ENCODE measurements at regions not wholly inside any gene's neighbourhood (a gene's known extent, or its start where the extent isn't known, plus 50 kb on each side); places are given as distances from the start of the nearest gene placed in this dataset.

- H3K27me3 ChIP-seq (ENCODE audit: control insufficient read depth, insufficient read depth) = no peaks in the 10 kb centered on the region
- intact Hi-C loops (cut with DNase I) = no loop called here
- no peaks in the 10 kb centered on the region for H3K9me3 ChIP-seq (ENCODE audit: control insufficient read depth, low read length)
- H3K27ac ChIP-seq (ENCODE audit: low read length) = no peak overlapping the region
- H3K4me1 ChIP-seq (ENCODE audit: control insufficient read depth, insufficient read depth, low read length) = no peaks in the 10 kb centered on the region
- no peak overlapping the region for H3K4me3 ChIP-seq (ENCODE audit: low read length)
- WGBS = 76% methylated on average over 15 of the region's 15 CpGs
- DNase-seq = no peak
- no peak for ATAC-seq
Measured at GRCh38 chr2:175630280-175631244, 371.5 kb downstream of the LNPK start.

- no peak for ATAC-seq
- no peak for DNase-seq
- Histone ChIP-seq H3K27ac (ENCODE audit: low read length) (no peak overlapping the region), H3K9me3 (ENCODE audit: control insufficient read depth, low read length) (no peaks in the 10 kb centered on the region), H3K27me3 (ENCODE audit: control insufficient read depth, insufficient read depth) (no peaks in the 10 kb centered on the region), H3K4me3 (ENCODE audit: low read length) (no peak overlapping the region), H3K4me1 (ENCODE audit: control insufficient read depth, insufficient read depth, low read length) (no peaks in the 10 kb centered on the region)
- intact Hi-C loops (cut with DNase I) = no loop called here
Measured at GRCh38 chr2:175628243-175628642, 373.8 kb downstream of the LNPK start.

- Histone ChIP-seq H3K4me3 (ENCODE audit: low read length) (no peak overlapping the region), H3K27me3 (ENCODE audit: control insufficient read depth, insufficient read depth) (no peaks in the 10 kb centered on the region), H3K4me1 (ENCODE audit: control insufficient read depth, insufficient read depth, low read length) (no peaks in the 10 kb centered on the region), H3K27ac (ENCODE audit: low read length) (no peak overlapping the region), H3K9me3 (ENCODE audit: control insufficient read depth, low read length) (no peaks in the 10 kb centered on the region)
- ATAC-seq = no peak
- DNase-seq = no peak
- intact Hi-C loops (cut with DNase I) = no loop called here
Measured at GRCh38 chr2:175627405-175627804, 374.7 kb downstream of the LNPK start.

- Histone ChIP-seq H3K27ac (ENCODE audit: low read length) (no peak overlapping the region), H3K4me3 (ENCODE audit: low read length) (no peak overlapping the region), H3K9me3 (ENCODE audit: control insufficient read depth, low read length) (no peaks in the 10 kb centered on the region), H3K4me1 (ENCODE audit: control insufficient read depth, insufficient read depth, low read length) (no peaks in the 10 kb centered on the region), H3K27me3 (ENCODE audit: control insufficient read depth, insufficient read depth) (no peaks in the 10 kb centered on the region)
- DNase-seq (no peak), ATAC-seq (no peak)
- 66% methylated on average over 4 of the region's 4 CpGs for WGBS
- intact Hi-C loops (cut with DNase I) = no loop called here
Measured at GRCh38 chr2:175626796-175627195, 375.3 kb downstream of the LNPK start.

GRCh38 chr2:175624785-175625184 is 377.3 kb downstream of the LNPK start:
- H3K4me3 ChIP-seq (ENCODE audit: low read length) = no peak overlapping the region
- ATAC-seq (no peak), DNase-seq (no peak)
- no peak overlapping the region for H3K27ac ChIP-seq (ENCODE audit: low read length)
- H3K4me1 ChIP-seq (ENCODE audit: control insufficient read depth, insufficient read depth, low read length) = no peaks in the 10 kb centered on the region
- WGBS = 61% methylated on average over 5 of the region's 5 CpGs
- intact Hi-C loops (cut with DNase I) = no loop called here
- no peaks in the 10 kb centered on the region for H3K27me3 ChIP-seq (ENCODE audit: control insufficient read depth, insufficient read depth)
- no peaks in the 10 kb centered on the region for H3K9me3 ChIP-seq (ENCODE audit: control insufficient read depth, low read length)

- Histone ChIP-seq H3K4me3 (ENCODE audit: low read length) (no peak overlapping the region), H3K4me1 (ENCODE audit: control insufficient read depth, insufficient read depth, low read length) (no peaks in the 10 kb centered on the region), H3K27ac (ENCODE audit: low read length) (no peak overlapping the region), H3K9me3 (ENCODE audit: control insufficient read depth, low read length) (no peaks in the 10 kb centered on the region), H3K27me3 (ENCODE audit: control insufficient read depth, insufficient read depth) (no peaks in the 10 kb centered on the region)
- intact Hi-C loops (cut with DNase I) = no loop called here
- DNase-seq = no peak
- ATAC-seq = no peak
Measured at GRCh38 chr2:175624211-175624761, 377.8 kb downstream of the LNPK start.

GRCh38 chr2:175621821-175622220 is 380.2 kb downstream of the LNPK start:
- no peak for DNase-seq
- Histone ChIP-seq H3K4me1 (ENCODE audit: control insufficient read depth, insufficient read depth, low read length) (no peaks in the 10 kb centered on the region), H3K27me3 (ENCODE audit: control insufficient read depth, insufficient read depth) (no peaks in the 10 kb centered on the region), H3K4me3 (ENCODE audit: low read length) (no peak overlapping the region), H3K27ac (ENCODE audit: low read length) (no peak overlapping the region), H3K9me3 (ENCODE audit: control insufficient read depth, low read length) (no peaks in the 10 kb centered on the region)
- intact Hi-C loops (cut with DNase I) = no loop called here
- WGBS = 83% methylated on average over 2 of the region's 2 CpGs
- no peak for ATAC-seq

- H3K4me3 ChIP-seq (ENCODE audit: low read length) = no peak overlapping the region
- no peaks in the 10 kb centered on the region for H3K27me3 ChIP-seq (ENCODE audit: control insufficient read depth, insufficient read depth)
- DNase-seq (no peak), ATAC-seq (no peak)
- no peaks in the 10 kb centered on the region for H3K9me3 ChIP-seq (ENCODE audit: control insufficient read depth, low read length)
- intact Hi-C loops (cut with DNase I) = no loop called here
- 59% methylated on average over 2 of the region's 2 CpGs for WGBS
- H3K27ac ChIP-seq (ENCODE audit: low read length) = no peak overlapping the region
- no peaks in the 10 kb centered on the region for H3K4me1 ChIP-seq (ENCODE audit: control insufficient read depth, insufficient read depth, low read length)
Measured at GRCh38 chr2:175620106-175620505, 382.0 kb downstream of the LNPK start.

- Histone ChIP-seq H3K9me3 (ENCODE audit: control insufficient read depth, low read length) (no peaks in the 10 kb centered on the region), H3K4me1 (ENCODE audit: control insufficient read depth, insufficient read depth, low read length) (no peaks in the 10 kb centered on the region), H3K4me3 (ENCODE audit: low read length) (no peak overlapping the region), H3K27me3 (ENCODE audit: control insufficient read depth, insufficient read depth) (no peaks in the 10 kb centered on the region), H3K27ac (ENCODE audit: low read length) (no peak overlapping the region)
- ATAC-seq (no peak), DNase-seq (no peak)
- WGBS = 63% methylated on average over 2 of the region's 2 CpGs
- intact Hi-C loops (cut with DNase I) = no loop called here
Measured at GRCh38 chr2:175619179-175620045, 382.7 kb downstream of the LNPK start.

GRCh38 chr2:175612280-175612679 is 389.8 kb downstream of the LNPK start:
- WGBS = 65% methylated on average over 6 of the region's 6 CpGs
- H3K27ac ChIP-seq (ENCODE audit: low read length) = no peak overlapping the region

More at GRCh38 chr2:175612280-175612679, 389.8 kb downstream of the LNPK start:
- Histone ChIP-seq H3K4me3 (ENCODE audit: low read length) (no peak overlapping the region), H3K4me1 (ENCODE audit: control insufficient read depth, insufficient read depth, low read length) (no peaks in the 10 kb centered on the region), H3K27me3 (ENCODE audit: control insufficient read depth, insufficient read depth) (no peaks in the 10 kb centered on the region), H3K9me3 (ENCODE audit: control insufficient read depth, low read length) (no peaks in the 10 kb centered on the region)
- intact Hi-C loops (cut with DNase I) = no loop called here
- DNase-seq (no peak), ATAC-seq (no peak)
